ENCODE measurements at regions not wholly inside any gene's neighbourhood (a gene's known extent, or its start where the extent isn't known, plus 50 kb on each side); places are given as distances from the start of the nearest gene placed in this dataset.

DNA sequence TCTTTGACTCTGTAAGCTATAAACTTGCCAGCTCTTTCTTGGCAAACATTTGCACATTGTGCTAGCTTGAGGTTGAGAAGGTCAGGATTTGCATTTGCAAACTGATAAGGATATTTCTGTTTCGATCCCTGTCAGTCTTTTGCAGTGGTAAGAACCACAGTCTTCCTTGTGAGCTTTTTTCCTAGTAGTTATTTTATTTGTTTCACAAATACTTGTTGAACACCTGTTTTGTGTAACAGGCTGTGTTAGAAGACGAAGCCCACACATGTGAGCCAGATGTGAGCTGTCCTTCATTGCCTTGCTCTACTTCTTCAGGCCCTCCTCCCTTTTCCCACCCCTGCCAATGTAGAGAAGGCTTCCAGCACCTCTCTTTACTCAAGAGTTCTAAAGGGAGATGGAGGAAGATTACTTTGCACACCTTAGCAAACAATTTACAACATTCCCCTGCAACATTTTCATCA, 327.0 kb upstream of the KLF4 start:
- Mint-ChIP-seq H3K27me3 (ENCODE audit: low read depth, unreplicated experiment) (peaks cover 17% of the 10 kb centered on the region), H3K4me1 (ENCODE audit: low read depth, unreplicated experiment) (peaks cover 4% of the 10 kb centered on the region), H3K36me3 (ENCODE audit: low read depth, unreplicated experiment) (no peaks in the 10 kb centered on the region), H3K27ac (ENCODE audit: unreplicated experiment) (no peak overlapping the region), H3K9me3 (ENCODE audit: unreplicated experiment) (peaks cover 2% of the 10 kb centered on the region), H3K4me3 (ENCODE audit: unreplicated experiment) (no peak overlapping the region)
- no peak for DNase-seq (ENCODE audit: low read depth)
- Histone ChIP-seq H3K4me1 (ENCODE audit: insufficient read depth, low read length) (no peaks in the 10 kb centered on the region), H3K79me2 (ENCODE audit: insufficient read depth, low read length) (no peaks in the 10 kb centered on the region), H4K20me1 (ENCODE audit: insufficient read depth, low read length) (no peaks in the 10 kb centered on the region), H3K27ac (ENCODE audit: low read depth, low read length) (no peak overlapping the region), H3K9ac (ENCODE audit: low read length) (no peak overlapping the region), H3K9me3 (ENCODE audit: insufficient read depth, low read depth, low read length) (no peaks in the 10 kb centered on the region), H3K36me3 (ENCODE audit: insufficient read depth, low read length) (no peaks in the 10 kb centered on the region), H3K4me2 (ENCODE audit: low read length) (no peak overlapping the region), H3K27me3 (ENCODE audit: insufficient read depth, low read length) (no peaks in the 10 kb centered on the region), H2AFZ (ENCODE audit: low read depth, low read length) (no peak overlapping the region), H3K4me3 (ENCODE audit: insufficient read depth, low read depth, low read length) (no peak overlapping the region)
- no peak for FAIRE-seq
- TF ChIP-seq, protein P1, sequence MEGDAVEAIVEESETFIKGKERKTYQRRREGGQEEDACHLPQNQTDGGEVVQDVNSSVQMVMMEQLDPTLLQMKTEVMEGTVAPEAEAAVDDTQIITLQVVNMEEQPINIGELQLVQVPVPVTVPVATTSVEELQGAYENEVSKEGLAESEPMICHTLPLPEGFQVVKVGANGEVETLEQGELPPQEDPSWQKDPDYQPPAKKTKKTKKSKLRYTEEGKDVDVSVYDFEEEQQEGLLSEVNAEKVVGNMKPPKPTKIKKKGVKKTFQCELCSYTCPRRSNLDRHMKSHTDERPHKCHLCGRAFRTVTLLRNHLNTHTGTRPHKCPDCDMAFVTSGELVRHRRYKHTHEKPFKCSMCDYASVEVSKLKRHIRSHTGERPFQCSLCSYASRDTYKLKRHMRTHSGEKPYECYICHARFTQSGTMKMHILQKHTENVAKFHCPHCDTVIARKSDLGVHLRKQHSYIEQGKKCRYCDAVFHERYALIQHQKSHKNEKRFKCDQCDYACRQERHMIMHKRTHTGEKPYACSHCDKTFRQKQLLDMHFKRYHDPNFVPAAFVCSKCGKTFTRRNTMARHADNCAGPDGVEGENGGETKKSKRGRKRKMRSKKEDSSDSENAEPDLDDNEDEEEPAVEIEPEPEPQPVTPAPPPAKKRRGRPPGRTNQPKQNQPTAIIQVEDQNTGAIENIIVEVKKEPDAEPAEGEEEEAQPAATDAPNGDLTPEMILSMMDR (IDR thresholded peaks at IDR 0.05; ENCODE audit: insufficient read depth, low read depth, low read length) = no peak
- no peak for TF ChIP-seq EZH2 (IDR thresholded peaks at IDR 0.05; ENCODE audit: insufficient read depth, low read length)

DNA sequence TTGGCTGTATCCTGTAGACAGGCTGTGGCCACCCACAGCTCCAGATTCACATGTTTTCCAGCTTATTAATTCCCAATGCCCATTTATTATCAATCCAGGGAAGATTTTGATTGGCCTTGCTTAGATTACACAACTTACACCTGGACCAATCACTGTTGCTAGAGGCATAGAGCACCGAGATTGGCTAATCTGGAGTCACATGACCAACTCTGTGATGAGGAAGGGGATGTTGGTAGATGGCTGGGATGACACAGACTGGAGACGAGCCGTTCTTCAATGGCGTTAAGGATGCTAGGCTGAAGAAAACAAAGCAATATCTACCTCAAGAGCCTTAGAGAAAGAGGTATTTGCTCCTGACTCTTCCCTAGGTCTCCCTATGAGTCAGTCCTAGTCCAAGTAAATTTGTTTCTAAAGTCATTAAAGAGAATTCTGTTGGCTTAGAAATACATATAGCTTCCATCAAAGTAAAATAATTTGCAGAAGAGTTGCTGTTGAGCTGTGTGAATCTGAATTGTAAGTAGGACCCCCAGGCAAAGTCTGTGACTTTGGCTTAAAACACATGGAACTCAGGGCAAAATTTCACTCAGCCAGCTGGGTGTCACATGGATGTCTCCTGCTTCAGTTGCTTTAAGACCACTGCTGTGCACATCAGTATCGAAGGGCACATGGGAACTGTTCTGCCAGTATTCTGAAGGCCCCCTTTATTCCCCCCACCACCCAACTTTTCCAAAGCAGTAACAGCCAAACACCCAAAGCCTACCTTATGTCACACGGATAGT, 326.4 kb upstream of the KLF4 start:
- no peak overlapping the region for H3K4me3 Mint-ChIP-seq (ENCODE audit: unreplicated experiment)

DNA sequence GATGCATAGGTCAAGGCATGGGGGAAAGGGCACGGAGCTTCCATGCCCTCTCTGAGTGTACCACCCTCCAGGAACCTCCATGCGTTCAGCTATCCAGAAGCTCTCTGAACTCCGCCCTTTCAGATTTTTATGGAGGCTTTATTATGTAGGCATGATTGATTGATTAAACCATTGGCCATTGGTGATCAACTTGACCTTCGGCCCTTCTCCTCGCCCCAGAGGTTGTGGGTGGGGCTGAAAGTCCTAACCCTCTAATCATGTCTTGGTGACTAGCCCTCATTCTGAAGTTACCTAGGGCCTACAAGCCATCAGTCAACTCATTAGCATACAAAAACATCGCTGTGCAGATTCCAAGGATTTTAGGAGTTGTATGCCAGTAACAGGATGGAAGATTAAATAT, 323.7 kb upstream of the KLF4 start:
- TF ChIP-seq, protein P1 (IDR thresholded peaks at IDR 0.05; ENCODE audit: insufficient read depth, low read depth, low read length) = no peak
- TF ChIP-seq EZH2 (IDR thresholded peaks at IDR 0.05; ENCODE audit: insufficient read depth, low read length) = no peak
- no peaks in the 10 kb centered on the region for H3K9me3 ChIP-seq (ENCODE audit: insufficient read depth, low read depth, low read length)
- peaks cover 2% of the 10 kb centered on the region for H3K36me3 Mint-ChIP-seq (ENCODE audit: low read depth, unreplicated experiment)
- H3K79me2 ChIP-seq (ENCODE audit: insufficient read depth, low read length) = no peaks in the 10 kb centered on the region
- peaks cover 6% of the 10 kb centered on the region for H3K4me1 Mint-ChIP-seq (ENCODE audit: low read depth, unreplicated experiment)
- H3K4me2 ChIP-seq (ENCODE audit: low read length) = no peak overlapping the region
- FAIRE-seq (no peak), DNase-seq (ENCODE audit: low read depth) (no peak)
- H3K27me3 ChIP-seq (ENCODE audit: insufficient read depth, low read length) = no peaks in the 10 kb centered on the region
- H3K4me3 ChIP-seq (ENCODE audit: insufficient read depth, low read depth, low read length) = no peak overlapping the region
- H3K36me3 ChIP-seq (ENCODE audit: insufficient read depth, low read length) = no peaks in the 10 kb centered on the region
- no peaks in the 10 kb centered on the region for H4K20me1 ChIP-seq (ENCODE audit: insufficient read depth, low read length)
- H3K27ac Mint-ChIP-seq (ENCODE audit: unreplicated experiment) = no peak overlapping the region
- H3K27me3 Mint-ChIP-seq (ENCODE audit: low read depth, unreplicated experiment) = peaks cover 13% of the 10 kb centered on the region
- H3K4me1 ChIP-seq (ENCODE audit: insufficient read depth, low read length) = no peaks in the 10 kb centered on the region
- H2AFZ ChIP-seq (ENCODE audit: low read depth, low read length) = no peak overlapping the region
- H3K9me3 Mint-ChIP-seq (ENCODE audit: unreplicated experiment) = peaks cover 3% of the 10 kb centered on the region
- H3K4me3 Mint-ChIP-seq (ENCODE audit: unreplicated experiment) = no peak overlapping the region
- no peak overlapping the region for H3K9ac ChIP-seq (ENCODE audit: low read length)
- no peak overlapping the region for H3K27ac ChIP-seq (ENCODE audit: low read depth, low read length)

More for the DNA sequence above, 326.4 kb upstream of the KLF4 start:
- Histone ChIP-seq H3K79me2 (ENCODE audit: insufficient read depth, low read length) (no peaks in the 10 kb centered on the region), H3K9ac (ENCODE audit: low read length) (no peak overlapping the region), H3K9me3 (ENCODE audit: insufficient read depth, low read depth, low read length) (no peaks in the 10 kb centered on the region), H3K4me1 (ENCODE audit: insufficient read depth, low read length) (no peaks in the 10 kb centered on the region), H4K20me1 (ENCODE audit: insufficient read depth, low read length) (no peaks in the 10 kb centered on the region), H3K27me3 (ENCODE audit: insufficient read depth, low read length) (no peaks in the 10 kb centered on the region), H3K27ac (ENCODE audit: low read depth, low read length) (no peak overlapping the region), H3K36me3 (ENCODE audit: insufficient read depth, low read length) (no peaks in the 10 kb centered on the region), H2AFZ (ENCODE audit: low read depth, low read length) (no peak overlapping the region), H3K4me3 (ENCODE audit: insufficient read depth, low read depth, low read length) (no peak overlapping the region), H3K4me2 (ENCODE audit: low read length) (no peak overlapping the region)
- peaks cover 2% of the 10 kb centered on the region for H3K9me3 Mint-ChIP-seq (ENCODE audit: unreplicated experiment)
- no peak for FAIRE-seq
- H3K27ac Mint-ChIP-seq (ENCODE audit: unreplicated experiment) = no peak overlapping the region
- peaks cover 4% of the 10 kb centered on the region for H3K4me1 Mint-ChIP-seq (ENCODE audit: low read depth, unreplicated experiment)
- H3K36me3 Mint-ChIP-seq (ENCODE audit: low read depth, unreplicated experiment) = no peaks in the 10 kb centered on the region
- TF ChIP-seq EZH2 (IDR thresholded peaks at IDR 0.05; ENCODE audit: insufficient read depth, low read length) = no peak
- DNase-seq (ENCODE audit: low read depth) = no peak
- peaks cover 14% of the 10 kb centered on the region for H3K27me3 Mint-ChIP-seq (ENCODE audit: low read depth, unreplicated experiment)

Measured in astrocyte (in vitro differentiated cells and primary cell).